SH-SY5Y (cell line): ENCODE measurements at regions not wholly inside any gene's neighbourhood (a gene's known extent, or its start where the extent isn't known, plus 50 kb on each side); places are given as distances from the start of the nearest gene placed in this dataset.

Experiments
- GATA2 ChIP-seq: IDR thresholded peaks from 2 replicates; pipeline ENCODE4 v1.6.1; 2011; ENCODE audit warnings: mild to moderate bottlenecking, low read depth, low read length
- GATA3 ChIP-seq: IDR thresholded peaks from 2 replicates; pipeline ENCODE4 v1.6.1; 2011; ENCODE audit warnings: low read depth, mild to moderate bottlenecking, low read length, moderate library complexity

GRCh38 chr16:82514262-82514661 lies 112.5 kb upstream of the CDH13 start:
- no peak for TF ChIP-seq GATA3
- TF ChIP-seq GATA2 = no peak

- TF ChIP-seq GATA2 (no peak), GATA3 (no peak)
Observed at GRCh38 chr16:82510789-82511305, 115.9 kb upstream of the CDH13 start.

GRCh38 chr16:82509691-82510430 lies 116.9 kb upstream of the CDH13 start:
- TF ChIP-seq GATA3 = no peak

GRCh38 chr16:82506692-82507670 lies 119.8 kb upstream of the CDH13 start:
- TF ChIP-seq GATA2 (no peak), GATA3 (no peak)

- TF ChIP-seq GATA3 = no peak
- TF ChIP-seq GATA2 = no peak
Observed at GRCh38 chr16:82504836-82505235, 121.9 kb upstream of the CDH13 start.

DNA sequence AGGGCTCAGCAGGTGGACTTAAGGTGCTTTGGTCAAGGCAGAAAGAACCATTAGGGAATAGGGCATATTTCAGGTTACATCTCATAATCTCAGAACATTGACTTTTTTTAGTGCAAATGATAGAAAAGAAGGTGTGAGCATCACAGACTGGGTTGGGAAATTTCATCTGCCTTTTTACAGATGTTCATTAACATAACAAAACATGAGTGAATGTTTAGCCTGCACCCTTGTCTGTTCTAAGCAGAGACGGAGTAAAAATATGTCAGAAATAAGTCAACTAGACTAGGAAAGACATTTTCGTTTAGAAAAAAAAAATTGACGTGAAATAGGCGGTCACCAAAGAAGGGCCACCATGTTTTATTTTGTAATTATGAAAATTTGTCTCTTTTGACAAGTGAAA lies 127.5 kb upstream of the CDH13 start:
- TF ChIP-seq GATA2 = no peak
- TF ChIP-seq GATA3 = no peak

- TF ChIP-seq GATA3 (no peak), GATA2 (no peak)
Observed at GRCh38 chr16:82497139-82497538, 129.6 kb upstream of the CDH13 start.

DNA sequence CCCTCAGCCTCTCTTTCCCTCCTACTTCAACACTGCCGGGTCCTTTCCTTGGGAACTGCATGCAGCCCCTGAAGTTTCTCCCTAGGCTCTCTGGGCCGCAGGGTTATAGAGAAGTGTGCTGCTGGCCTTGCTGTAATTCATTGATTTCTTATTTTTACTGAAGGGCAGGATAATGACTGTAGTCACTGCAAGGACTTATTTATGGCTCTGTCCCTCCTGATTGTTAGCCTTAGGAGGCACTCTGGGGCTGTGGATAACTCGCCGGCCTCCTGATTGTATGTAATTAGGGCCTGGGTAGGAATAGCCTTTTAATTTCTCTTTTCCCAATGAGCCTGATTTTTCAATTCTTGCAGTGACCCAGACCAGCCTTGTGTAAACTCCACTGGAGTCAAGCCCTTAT lies 138.3 kb upstream of the CDH13 start:
- TF ChIP-seq GATA2 (no peak), GATA3 (no peak)

DNA sequence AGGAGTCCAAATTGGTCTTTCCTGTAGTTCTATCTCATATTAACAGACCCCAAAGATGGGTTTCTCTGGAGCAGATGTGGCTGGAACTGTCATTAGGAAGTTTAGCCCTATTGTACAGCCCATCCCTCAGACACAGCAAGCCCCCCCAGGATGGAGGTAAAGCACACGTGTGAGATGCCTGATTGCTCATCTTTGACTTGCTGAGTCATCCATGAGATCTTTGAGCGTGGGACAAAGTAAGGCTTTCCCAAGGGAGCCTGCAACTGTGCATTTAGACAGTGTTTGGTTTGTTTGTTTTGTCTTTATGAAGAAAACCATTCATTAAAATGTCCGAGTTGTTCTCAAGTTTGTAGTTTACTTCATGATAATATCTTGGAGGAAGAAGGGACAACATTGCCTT lies 145.3 kb upstream of the CDH13 start:
- no peak for TF ChIP-seq GATA2
- no peak for TF ChIP-seq GATA3

DNA sequence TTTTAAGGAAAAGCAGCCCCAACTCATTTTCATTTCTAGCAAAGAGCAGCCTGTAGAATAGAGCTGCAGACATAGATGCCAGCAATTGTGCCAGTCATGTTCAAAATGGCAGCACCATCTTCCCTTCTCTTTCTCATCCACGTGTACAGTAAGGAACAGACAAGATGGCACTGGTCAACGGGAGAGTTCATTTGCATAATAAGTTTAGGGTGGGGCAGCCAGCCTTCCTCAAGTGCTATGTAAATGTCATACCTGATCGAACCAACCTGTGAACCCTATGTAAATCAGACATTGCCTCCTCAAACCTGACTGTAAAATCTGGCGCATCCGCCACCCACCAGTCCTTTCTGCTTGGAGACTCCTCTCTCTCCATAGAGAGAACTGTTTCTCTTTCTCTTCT lies 150.0 kb upstream of the CDH13 start:
- TF ChIP-seq GATA3 = no peak
- TF ChIP-seq GATA2 = no peak

- TF ChIP-seq GATA2 (no peak), GATA3 (no peak)
Observed at GRCh38 chr16:82470620-82471152, 156.1 kb upstream of the CDH13 start.

- no peak for TF ChIP-seq GATA3
Observed at GRCh38 chr16:82470016-82470415, 156.8 kb upstream of the CDH13 start.

DNA sequence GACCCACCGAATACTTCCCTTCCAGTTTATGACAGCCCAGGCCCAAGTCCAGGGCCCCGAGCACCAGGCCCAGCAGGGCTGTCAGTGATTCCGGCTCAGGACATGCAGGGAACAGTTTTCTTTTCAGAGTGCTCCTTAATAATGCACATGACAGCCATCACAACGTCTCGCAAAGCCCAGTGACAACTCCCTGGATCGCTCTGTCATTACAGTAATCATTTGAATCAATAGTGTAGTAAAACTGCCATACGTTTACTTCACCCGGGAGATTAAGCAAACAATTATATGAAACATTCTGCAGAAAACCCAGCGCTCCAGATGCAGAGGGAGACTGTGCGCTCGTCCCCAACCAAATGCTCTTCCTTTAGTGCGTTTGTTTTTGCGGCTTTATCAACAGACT lies 162.6 kb upstream of the CDH13 start:
- TF ChIP-seq GATA3 (no peak), GATA2 (no peak)

DNA sequence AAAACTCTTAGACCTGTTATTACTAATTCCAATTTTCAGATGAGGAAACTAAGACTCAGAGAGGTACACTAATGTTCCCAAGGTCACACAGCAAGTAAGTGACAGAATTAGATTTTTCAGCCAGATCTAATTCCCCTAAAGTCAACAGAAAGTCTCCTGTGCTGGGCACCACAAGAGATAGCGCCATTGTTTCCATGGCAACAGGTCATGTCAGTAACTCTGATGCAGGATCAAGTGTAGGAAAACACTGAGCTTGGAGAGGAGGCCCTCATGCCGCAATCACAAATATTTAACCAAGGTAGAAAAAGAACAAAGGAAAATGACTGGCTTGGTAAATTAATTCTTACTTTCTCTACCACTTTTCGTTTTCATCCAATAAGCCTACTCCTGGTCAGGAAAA lies 166.0 kb upstream of the CDH13 start:
- TF ChIP-seq GATA2 = no peak
- no peak for TF ChIP-seq GATA3
